HK-2 (cell line): ENCODE measurements at regions not wholly inside any gene's neighbourhood (a gene's known extent, or its start where the extent isn't known, plus 50 kb on each side); places are given as distances from the start of the nearest gene placed in this dataset.

ENCODE experiments used
- DNase-seq: peaks from one replicate; pipeline ENCODE4 v3.0.0-alpha.2; 2018; ENCODE audit not compliant: unreplicated experiment

GRCh38 chr6:145373826-145374225 lies 361.5 kb downstream of the EPM2A start:
- DNase-seq = no peak

- no peak for DNase-seq
These were observed 360.8 kb downstream of the EPM2A start for GRCh38 chr6:145374570-145374969.

DNA sequence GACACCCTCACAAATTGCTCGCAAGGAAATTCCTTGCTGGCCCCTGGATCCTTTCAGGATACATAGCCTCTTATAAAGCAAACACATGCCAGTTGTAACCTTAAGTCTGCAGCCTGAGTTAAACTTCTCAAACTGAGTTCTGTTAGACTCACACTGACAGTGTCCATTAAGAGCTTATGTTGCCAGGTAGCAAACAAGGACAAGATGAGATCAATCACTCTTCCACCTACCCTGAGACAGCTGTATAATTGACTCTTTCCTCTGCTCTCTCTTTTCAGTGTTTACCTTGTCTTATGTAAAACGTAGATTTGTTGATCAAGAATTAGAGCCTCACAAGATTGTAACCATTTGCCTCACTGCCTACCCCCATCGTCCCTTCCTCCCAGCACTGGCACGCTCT lies 359.8 kb downstream of the EPM2A start:
- no peak for DNase-seq

GRCh38 chr6:145380186-145380585 lies 355.1 kb downstream of the EPM2A start:
- no peak for DNase-seq

DNA sequence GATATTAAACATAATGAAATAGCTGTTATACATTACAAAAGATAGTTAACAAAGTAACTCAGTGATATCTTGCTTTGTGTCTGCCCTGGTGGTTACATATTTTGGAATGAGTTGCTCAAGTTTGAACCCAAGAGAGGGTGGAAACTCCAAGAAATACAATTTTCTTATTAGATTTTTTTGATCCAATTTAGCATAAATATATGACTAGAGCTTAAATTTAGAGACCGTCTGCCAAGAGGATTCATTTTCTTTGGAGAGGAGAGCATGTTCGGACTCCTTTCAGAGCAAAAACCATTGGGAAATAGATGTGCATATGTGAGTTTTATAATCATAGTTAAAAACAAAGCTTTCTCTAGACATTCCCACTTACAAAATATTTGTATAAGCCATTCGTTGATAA lies 353.4 kb downstream of the EPM2A start:
- DNase-seq = no peak

DNA sequence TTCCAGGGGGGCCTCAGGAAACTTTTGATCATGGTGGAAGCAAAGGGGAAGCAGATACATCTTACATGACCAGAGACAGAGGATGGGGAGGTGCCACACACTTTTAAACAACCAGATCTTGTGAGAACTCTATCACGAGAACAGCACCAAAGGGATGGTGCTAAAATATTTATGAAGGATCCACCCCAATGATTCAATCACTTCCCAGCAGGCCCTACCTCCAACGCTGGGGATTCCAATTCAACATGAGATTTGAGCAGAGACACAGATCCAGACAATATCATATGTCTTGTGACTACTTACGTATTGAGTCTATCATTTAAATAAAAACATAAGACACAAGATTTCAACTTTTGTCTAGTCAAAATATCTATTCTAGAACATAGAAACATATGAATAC lies 351.9 kb downstream of the EPM2A start:
- no peak for DNase-seq

DNA sequence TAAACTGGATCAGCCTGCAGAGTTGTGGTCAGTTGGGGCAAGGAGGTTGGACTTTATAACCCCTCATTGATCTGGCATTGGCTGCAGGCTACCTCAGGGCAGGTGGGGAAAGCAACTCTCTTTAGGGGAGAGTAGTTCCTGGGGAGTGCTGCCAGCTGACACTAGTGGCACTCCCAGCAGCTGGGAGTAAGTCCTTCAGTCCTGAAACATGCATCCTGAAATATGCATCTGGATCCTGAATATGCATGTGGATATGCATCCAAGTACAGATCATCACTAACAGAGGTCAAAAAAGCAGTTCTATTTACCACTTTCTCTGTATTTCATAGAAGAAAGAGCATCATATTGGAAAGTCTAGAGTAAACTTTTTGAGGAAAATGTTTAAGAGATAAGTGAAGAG lies 350.8 kb downstream of the EPM2A start:
- no peak for DNase-seq

- DNase-seq = no peak
These were observed 338.8 kb downstream of the EPM2A start for GRCh38 chr6:145396499-145396898.

GRCh38 chr6:145400508-145400907 lies 334.8 kb downstream of the EPM2A start:
- no peak for DNase-seq

GRCh38 chr6:145405006-145405551 lies 330.2 kb downstream of the EPM2A start:
- DNase-seq = no peak

GRCh38 chr6:145406783-145407182 lies 328.5 kb downstream of the EPM2A start:
- DNase-seq = no peak

DNA sequence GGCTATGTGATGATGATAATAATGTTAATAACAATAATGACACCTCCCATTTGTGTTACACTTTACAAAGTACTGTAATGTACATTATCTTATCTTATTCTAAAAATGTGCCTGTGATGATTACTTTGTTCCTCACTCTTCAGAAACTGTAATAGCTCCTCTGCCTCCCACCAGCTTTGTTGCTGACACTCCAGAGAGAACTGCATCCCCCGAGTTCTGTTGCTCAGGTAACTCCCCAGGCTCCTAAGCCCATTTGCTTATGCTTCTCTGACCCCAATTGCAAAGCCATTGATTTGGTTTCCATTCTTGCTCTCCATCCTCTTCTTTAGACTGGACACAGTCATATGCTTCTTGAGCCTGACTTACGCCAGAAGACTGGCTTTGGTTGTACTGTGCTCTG lies 319.7 kb downstream of the EPM2A start:
- DNase-seq = no peak

GRCh38 chr6:145420599-145420998 lies 314.7 kb downstream of the EPM2A start:
- no peak for DNase-seq

DNA sequence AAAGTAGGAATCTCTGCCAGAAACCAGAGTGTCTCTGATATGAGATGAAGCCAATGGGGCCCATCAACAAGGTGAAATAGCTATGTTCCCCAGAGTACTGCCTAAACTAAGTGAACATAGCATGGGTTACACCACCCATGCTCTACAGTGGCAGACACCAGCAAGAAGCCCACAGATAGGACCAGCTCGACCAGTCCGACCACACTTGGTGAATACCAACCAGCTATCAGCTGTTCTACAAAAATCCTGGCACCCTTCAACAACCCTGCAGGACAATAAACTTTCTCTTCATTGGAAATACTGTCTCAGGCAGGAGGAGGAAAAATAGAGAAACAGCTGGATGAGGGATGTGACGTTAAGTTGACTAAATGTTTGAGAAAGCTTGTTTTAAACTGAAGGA lies 311.4 kb downstream of the EPM2A start:
- DNase-seq = no peak

- no peak for DNase-seq
These were observed 308.1 kb downstream of the EPM2A start for GRCh38 chr6:145427232-145427631.

- no peak for DNase-seq
These were observed 306.6 kb downstream of the EPM2A start for GRCh38 chr6:145428706-145429105.

GRCh38 chr6:145442110-145442509 lies 293.2 kb downstream of the EPM2A start:
- DNase-seq = no peak

DNA sequence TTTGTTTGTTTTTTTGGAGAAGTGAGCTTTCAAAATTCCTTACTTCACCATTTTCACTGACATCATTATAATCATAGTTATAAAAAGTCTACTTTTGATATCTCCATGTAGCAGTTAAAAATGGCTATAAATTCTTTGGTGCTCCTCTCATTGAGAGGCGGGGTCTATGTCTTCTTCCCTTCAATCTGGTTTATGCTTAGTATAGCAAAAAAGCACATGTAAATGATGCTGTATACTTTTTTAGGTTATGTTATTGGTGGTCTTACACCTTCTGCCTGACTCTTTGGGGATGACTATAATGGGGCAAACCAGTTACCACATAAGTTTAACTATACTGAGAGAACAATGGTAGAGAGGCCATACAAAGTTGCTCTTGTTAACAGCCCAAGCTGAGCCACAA lies 289.6 kb downstream of the EPM2A start:
- no peak for DNase-seq

- no peak for DNase-seq
These were observed 284.3 kb downstream of the EPM2A start for GRCh38 chr6:145451029-145451428.

DNA sequence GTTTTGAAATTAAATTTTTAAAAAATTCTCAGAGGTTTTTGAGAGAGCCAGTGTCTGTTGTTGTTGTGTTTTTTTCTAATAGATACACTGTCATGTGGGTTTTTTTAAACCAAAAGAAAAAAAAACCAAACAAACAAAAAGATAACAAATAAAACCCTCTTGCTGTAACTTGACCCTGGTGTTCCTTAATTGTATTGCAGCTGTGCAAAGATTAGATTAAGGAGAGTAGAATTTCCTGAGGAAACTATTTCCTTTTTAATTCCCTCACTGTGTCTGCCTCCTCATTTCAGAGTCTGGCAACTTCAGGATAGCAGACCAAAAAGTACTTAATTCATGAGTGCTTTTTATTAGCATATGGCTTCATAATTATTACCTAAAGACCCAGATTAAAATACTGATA lies 281.9 kb downstream of the EPM2A start:
- DNase-seq = no peak

DNA sequence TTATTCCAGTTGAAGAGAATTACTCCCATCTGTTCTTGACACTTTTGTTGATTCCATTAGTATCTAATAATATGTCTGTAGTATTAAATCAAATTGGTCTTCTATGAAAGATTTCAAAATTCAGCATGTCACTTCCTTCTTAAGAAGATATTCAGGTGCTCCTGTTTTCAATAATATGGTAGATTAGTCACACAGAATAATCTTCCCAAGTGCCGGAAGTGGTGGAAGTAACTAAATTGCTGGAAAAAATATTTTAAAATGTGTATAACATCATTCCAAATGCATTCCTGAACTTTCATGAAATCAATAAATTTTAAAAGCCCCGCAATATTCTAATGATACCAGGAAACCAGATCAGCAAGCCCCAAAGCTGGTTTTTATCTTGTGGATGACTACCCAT lies 281.3 kb downstream of the EPM2A start:
- DNase-seq = no peak

DNA sequence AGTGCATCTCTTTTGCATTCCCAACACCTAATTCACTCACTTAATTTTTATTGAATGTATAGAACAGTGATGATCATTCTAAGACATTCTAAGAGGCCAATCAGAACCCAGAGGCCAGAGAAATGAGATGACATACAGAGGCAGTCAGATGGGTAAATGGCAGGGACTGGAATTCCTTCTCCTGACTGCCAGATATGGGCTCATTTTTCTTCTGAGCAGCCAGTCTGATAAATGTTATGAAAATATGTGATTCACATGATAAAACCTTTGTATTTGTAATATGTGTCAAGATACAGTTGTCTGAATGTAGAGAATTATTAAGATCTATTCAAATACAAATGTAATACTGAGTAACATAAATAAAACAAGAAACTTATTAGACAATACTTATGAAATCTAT lies 277.8 kb downstream of the EPM2A start:
- DNase-seq = no peak

- DNase-seq = no peak
These were observed 266.8 kb downstream of the EPM2A start for GRCh38 chr6:145468534-145468933.

GRCh38 chr6:145469021-145469420 lies 266.3 kb downstream of the EPM2A start:
- DNase-seq = no peak
